PC-9 (cell line): ENCODE measurements at regions not wholly inside any gene's neighbourhood (a gene's known extent, or its start where the extent isn't known, plus 50 kb on each side); places are given as distances from the start of the nearest gene placed in this dataset.
A peak's percentile ranks its signal among the peaks of the same experiment; 100 is the strongest.

Source experiments
- BruUV-seq: library from RNA; stranded (reverse); fragments of 400-500 nt; replicated peaks from 2 replicates; lab custom pipeline; 2021; lab: Mats Ljungman, UMichigan
- CTCF ChIA-PET: fragments of 300-600 bp; sonication (Branson Sonifier 250); formaldehyde crosslinking; loops from one replicate; lab custom pipeline; 2022; ENCODE audit warnings: antibody characterized with exemption; lab: Charles Lee
- POLR2A ChIA-PET: fragments of 300-600 bp; sonication (Branson Sonifier 250); formaldehyde crosslinking; loops from one replicate; lab custom pipeline; 2022; ENCODE audit warnings: antibody characterized with exemption; ENCODE audit not compliant: unreplicated experiment; lab: Charles Lee
- DNase-seq, 2 experiments: peaks; one replicate each; pipeline versions ENCODE4 v3.0.0 to v3.0.0-alpha.2; 2015 to 2022; ENCODE audit warnings: mixed read lengths in 1 of 2
- H2AFZ ChIP-seq: fragments of 200-600 bp; sonication (generic); 2 replicates; pipeline ENCODE4 v1.8.1; 2017; ENCODE audit warnings: antibody characterized with exemption
- H3F3A ChIP-seq: fragments of 200-600 bp; sonication (generic); 2 replicates; pipeline ENCODE4 v1.8.1; 2017; ENCODE audit warnings: antibody characterized with exemption, mild to moderate bottlenecking, low read depth; ENCODE audit not compliant: insufficient read depth
- H3K27ac ChIP-seq: fragments of 200-600 bp; sonication (generic); 2 replicates; pipeline ENCODE4 v1.6.1; 2016; ENCODE audit warnings: mixed run types
- H3K27me3 ChIP-seq: fragments of 200-600 bp; sonication (generic); 2 replicates; pipeline ENCODE4 v1.6.1; 2016; ENCODE audit warnings: low read depth, mixed run types; ENCODE audit not compliant: insufficient read depth
- H3K36me3 ChIP-seq: fragments of 200-600 bp; sonication (generic); 2 replicates; pipeline ENCODE4 v1.6.1; 2016; ENCODE audit warnings: low read depth, mixed run types
- H3K4me1 ChIP-seq: fragments of 200-600 bp; sonication (generic); replicated peaks from 2 replicates; pipeline ENCODE4 v1.6.1; 2016; ENCODE audit warnings: mixed run types; ENCODE audit not compliant: insufficient read depth
- H3K4me2 ChIP-seq: fragments of 200-600 bp; sonication (generic); 2 replicates; pipeline ENCODE4 v1.6.1; 2017; ENCODE audit warnings: mixed run types
- H3K4me3 ChIP-seq: fragments of 200-600 bp; sonication (generic); 2 replicates; pipeline ENCODE4 v1.6.1; 2016; ENCODE audit warnings: mixed run types
- H3K79me2 ChIP-seq: fragments of 200-600 bp; sonication (generic); 2 replicates; pipeline ENCODE4 v1.6.1; 2017; ENCODE audit warnings: low read depth, mixed run types
- H3K9me2 ChIP-seq: fragments of 200-600 bp; sonication (generic); 2 replicates; pipeline ENCODE4 v1.8.1; 2017; ENCODE audit warnings: mild to moderate bottlenecking; ENCODE audit not compliant: insufficient read depth
- H3K9me3 ChIP-seq: fragments of 200-600 bp; sonication (generic); 2 replicates; pipeline ENCODE4 v1.8.1; 2016; ENCODE audit warnings: low read depth; ENCODE audit not compliant: insufficient read depth
- H4K20me1 ChIP-seq: fragments of 200-600 bp; sonication (generic); 2 replicates; pipeline ENCODE4 v1.8.1; 2017; ENCODE audit not compliant: insufficient read depth
- EZH2 ChIP-seq: fragments of 200-600 bp; sonication (generic); IDR thresholded peaks from 2 replicates; pipeline ENCODE4 v1.8.0; 2017; ENCODE audit warnings: antibody characterized with exemption, low read depth
- intact Hi-C: fragments of 100-400 bp; cut with micrococcal nuclease; formaldehyde crosslinking; loops from one replicate; pipeline ENCODE4 v1.10.0; 2022; ENCODE audit not compliant: unreplicated experiment
- TF ChIP-seq, protein P1 (sequence below): fragments of 200-600 bp; sonication (generic); conservative IDR thresholded peaks from 2 replicates; pipeline ENCODE4 v1.6.1; 2017; ENCODE audit warnings: mixed run types, antibody characterized with exemption, mild to moderate bottlenecking, moderate library complexity

DNA sequence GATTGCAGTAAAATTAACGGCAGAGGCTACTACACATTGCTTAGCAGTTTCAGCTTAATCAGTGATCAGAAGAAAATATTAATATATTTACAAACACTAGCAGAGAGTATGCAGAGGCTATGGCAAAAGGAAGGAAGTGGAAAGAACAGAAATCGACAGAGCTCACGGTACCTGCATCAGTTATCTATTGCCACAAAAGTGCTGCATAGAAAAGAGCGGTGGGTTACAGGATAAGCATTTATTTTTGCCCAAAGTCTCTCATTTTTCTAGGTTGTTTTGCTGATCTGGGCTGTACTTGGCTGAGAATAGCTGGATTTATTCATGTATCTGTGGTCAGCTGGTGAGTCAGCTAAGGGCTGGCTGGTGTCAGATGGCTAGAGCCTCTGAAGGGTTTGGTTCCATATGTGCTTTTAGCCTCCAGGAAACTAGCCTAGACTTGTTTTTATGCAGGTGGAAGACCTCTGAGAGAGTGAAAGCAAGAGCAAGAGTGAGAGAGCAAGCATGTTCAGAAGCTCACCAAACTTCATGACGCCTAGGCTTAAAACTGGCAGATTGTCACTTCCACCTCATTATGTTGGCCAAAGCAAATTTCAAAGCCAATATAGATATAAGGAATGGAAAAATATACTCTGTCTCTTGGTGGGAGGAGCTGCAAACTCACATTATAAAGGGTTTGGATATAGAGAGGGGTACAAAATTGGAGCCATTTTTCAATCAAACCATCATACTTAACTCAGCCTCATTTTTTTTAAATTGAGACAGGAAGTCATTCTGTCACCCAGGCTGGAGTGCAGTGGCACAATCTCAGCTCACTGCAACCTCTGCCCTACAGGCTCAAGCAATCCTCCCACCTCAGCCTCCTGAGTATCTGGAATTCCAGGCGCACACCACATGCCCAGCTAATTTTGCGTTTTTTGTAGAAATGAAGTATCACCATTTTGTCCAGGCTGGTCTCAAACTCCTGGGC lies 153.2 kb upstream of the RPL34 start:
- peak in 1 of 2 experiments; percentile 7 for DNase-seq
- no peaks in the 10 kb centered on the region for H3K4me1 ChIP-seq
- no peaks in the 10 kb centered on the region for H3F3A ChIP-seq
- H3K27ac ChIP-seq, result no peak overlapping the region
- no peaks in the 10 kb centered on the region for H3K79me2 ChIP-seq
- H3K9me3 ChIP-seq, result no peaks in the 10 kb centered on the region
- H3K4me2 ChIP-seq, result no peak overlapping the region
- no peaks in the 10 kb centered on the region for H3K27me3 ChIP-seq
- BruUV-seq, result no TSS peak
- no peaks in the 10 kb centered on the region for H3K36me3 ChIP-seq
- H3K9me2 ChIP-seq, result no peaks in the 10 kb centered on the region
- POLR2A ChIA-PET, result no interaction called here
- intact Hi-C loops, result no loop called here
- H4K20me1 ChIP-seq, result no peaks in the 10 kb centered on the region
- no peak overlapping the region for H3K4me3 ChIP-seq
- no peak overlapping the region for H2AFZ ChIP-seq
- TF ChIP-seq, protein P1, sequence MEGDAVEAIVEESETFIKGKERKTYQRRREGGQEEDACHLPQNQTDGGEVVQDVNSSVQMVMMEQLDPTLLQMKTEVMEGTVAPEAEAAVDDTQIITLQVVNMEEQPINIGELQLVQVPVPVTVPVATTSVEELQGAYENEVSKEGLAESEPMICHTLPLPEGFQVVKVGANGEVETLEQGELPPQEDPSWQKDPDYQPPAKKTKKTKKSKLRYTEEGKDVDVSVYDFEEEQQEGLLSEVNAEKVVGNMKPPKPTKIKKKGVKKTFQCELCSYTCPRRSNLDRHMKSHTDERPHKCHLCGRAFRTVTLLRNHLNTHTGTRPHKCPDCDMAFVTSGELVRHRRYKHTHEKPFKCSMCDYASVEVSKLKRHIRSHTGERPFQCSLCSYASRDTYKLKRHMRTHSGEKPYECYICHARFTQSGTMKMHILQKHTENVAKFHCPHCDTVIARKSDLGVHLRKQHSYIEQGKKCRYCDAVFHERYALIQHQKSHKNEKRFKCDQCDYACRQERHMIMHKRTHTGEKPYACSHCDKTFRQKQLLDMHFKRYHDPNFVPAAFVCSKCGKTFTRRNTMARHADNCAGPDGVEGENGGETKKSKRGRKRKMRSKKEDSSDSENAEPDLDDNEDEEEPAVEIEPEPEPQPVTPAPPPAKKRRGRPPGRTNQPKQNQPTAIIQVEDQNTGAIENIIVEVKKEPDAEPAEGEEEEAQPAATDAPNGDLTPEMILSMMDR, result no peak
- TF ChIP-seq EZH2, result no peak
- CTCF ChIA-PET, result interaction anchor here (0.6 kb wide), 1 partner anchor 539 kb away, joined by 12 read pairs; no protein-coding TSS in a partner anchor

GRCh38 chr4:108465886-108466500 lies 154.4 kb upstream of the RPL34 start:
- Histone ChIP-seq H3K4me1 (no peaks in the 10 kb centered on the region), H3K4me3 (no peak overlapping the region), H3K27me3 (no peaks in the 10 kb centered on the region), H3F3A (no peaks in the 10 kb centered on the region), H3K9me3 (no peaks in the 10 kb centered on the region), H3K9me2 (no peaks in the 10 kb centered on the region), H3K79me2 (no peaks in the 10 kb centered on the region), H3K27ac (no peak overlapping the region), H3K36me3 (no peaks in the 10 kb centered on the region), H4K20me1 (no peaks in the 10 kb centered on the region), H3K4me2 (no peak overlapping the region), H2AFZ (no peak overlapping the region)
- DNase-seq, result no peak
- CTCF ChIA-PET, result no interaction called here
- POLR2A ChIA-PET, result no interaction called here
- BruUV-seq, result no TSS peak
- TF ChIP-seq, protein P1, result no peak
- TF ChIP-seq EZH2, result no peak
- intact Hi-C loops, result no loop called here

DNA sequence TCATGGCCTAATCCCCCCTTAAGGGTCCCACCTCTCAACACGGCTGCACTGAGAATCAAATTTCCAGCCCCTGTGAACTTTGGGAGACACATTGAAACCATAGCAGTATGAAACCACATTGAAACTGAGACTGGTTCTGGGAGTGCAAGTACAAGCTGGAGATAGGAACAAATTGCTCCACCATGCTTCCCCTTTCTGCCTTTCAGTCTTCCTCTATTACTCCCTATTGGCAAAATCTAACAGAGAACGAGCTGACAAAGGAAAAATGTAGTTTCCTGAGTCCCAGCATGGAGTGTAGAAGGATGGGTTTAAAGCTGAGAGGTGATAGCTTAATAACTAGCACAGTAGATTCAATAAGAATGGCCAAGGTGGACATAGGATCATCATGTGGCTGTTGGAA lies 161.7 kb upstream of the RPL34 start:
- H3K36me3 ChIP-seq, result no peaks in the 10 kb centered on the region
- H2AFZ ChIP-seq, result no peak overlapping the region
- DNase-seq, result no peak
- H3K9me2 ChIP-seq, result no peaks in the 10 kb centered on the region
- H3K79me2 ChIP-seq, result no peaks in the 10 kb centered on the region
- H3K4me1 ChIP-seq, result no peaks in the 10 kb centered on the region
- no peak overlapping the region for H3K4me2 ChIP-seq
- intact Hi-C loops, result no loop called here
- POLR2A ChIA-PET, result no interaction called here
- H3K4me3 ChIP-seq, result no peak overlapping the region
- no peaks in the 10 kb centered on the region; the same call in 1 of the 2 replicates for H4K20me1 ChIP-seq
- H3K9me3 ChIP-seq, result no peaks in the 10 kb centered on the region
- CTCF ChIA-PET, result no interaction called here
- TF ChIP-seq EZH2, result no peak
- TF ChIP-seq, protein P1, result no peak
- BruUV-seq, result no TSS peak
- H3K27me3 ChIP-seq, result no peaks in the 10 kb centered on the region
- no peak overlapping the region for H3K27ac ChIP-seq
- no peaks in the 10 kb centered on the region for H3F3A ChIP-seq
